ENCODE measurements at regions not wholly inside any gene's neighbourhood (a gene's known extent, or its start where the extent isn't known, plus 50 kb on each side); places are given as distances from the start of the nearest gene placed in this dataset.

GRCh38 chr4:166482758-166483157, 609.7 kb downstream of the TLL1 start:
- no peaks in the 10 kb centered on the region for H3K36me3 Mint-ChIP-seq (ENCODE audit: unreplicated experiment)
- H3K9me3 Mint-ChIP-seq (ENCODE audit: unreplicated experiment), result no peaks in the 10 kb centered on the region
- H3K4me3 Mint-ChIP-seq (ENCODE audit: unreplicated experiment), result no peak overlapping the region
- H3K4me1 Mint-ChIP-seq (ENCODE audit: low read depth, unreplicated experiment), result peaks cover 1% of the 10 kb centered on the region
- TF ChIP-seq CTCF (IDR thresholded peaks at IDR 0.05; ENCODE audit: partially characterized antibody, unreplicated experiment), result no peak
- H3K27ac Mint-ChIP-seq (ENCODE audit: unreplicated experiment), result no peak overlapping the region
- no peaks in the 10 kb centered on the region for H3K27me3 Mint-ChIP-seq (ENCODE audit: unreplicated experiment)
- no peak for DNase-seq

GRCh38 chr4:166491635-166492034, 618.6 kb downstream of the TLL1 start:
- Mint-ChIP-seq H3K4me1 (ENCODE audit: low read depth, unreplicated experiment) (no peaks in the 10 kb centered on the region), H3K36me3 (ENCODE audit: unreplicated experiment) (no peaks in the 10 kb centered on the region), H3K27ac (ENCODE audit: unreplicated experiment) (no peak overlapping the region), H3K9me3 (ENCODE audit: unreplicated experiment) (no peaks in the 10 kb centered on the region), H3K4me3 (ENCODE audit: unreplicated experiment) (no peak overlapping the region), H3K27me3 (ENCODE audit: unreplicated experiment) (no peaks in the 10 kb centered on the region)
- no peak for TF ChIP-seq CTCF (IDR thresholded peaks at IDR 0.05; ENCODE audit: partially characterized antibody, unreplicated experiment)
- no peak for DNase-seq

- Mint-ChIP-seq H3K36me3 (ENCODE audit: unreplicated experiment) (no peaks in the 10 kb centered on the region), H3K4me1 (ENCODE audit: low read depth, unreplicated experiment) (no peaks in the 10 kb centered on the region), H3K9me3 (ENCODE audit: unreplicated experiment) (no peaks in the 10 kb centered on the region), H3K27ac (ENCODE audit: unreplicated experiment) (no peak overlapping the region), H3K4me3 (ENCODE audit: unreplicated experiment) (no peak overlapping the region), H3K27me3 (ENCODE audit: unreplicated experiment) (no peaks in the 10 kb centered on the region)
- no peak for DNase-seq
- TF ChIP-seq CTCF (IDR thresholded peaks at IDR 0.05; ENCODE audit: partially characterized antibody, unreplicated experiment), result no peak
Measured at GRCh38 chr4:166493924-166494345, 620.9 kb downstream of the TLL1 start.

GRCh38 chr4:166498546-166498945, 625.5 kb downstream of the TLL1 start:
- H3K9me3 Mint-ChIP-seq (ENCODE audit: unreplicated experiment), result no peaks in the 10 kb centered on the region
- TF ChIP-seq CTCF (IDR thresholded peaks at IDR 0.05; ENCODE audit: partially characterized antibody, unreplicated experiment), result no peak

GRCh38 chr4:166499820-166500219, 626.8 kb downstream of the TLL1 start:
- TF ChIP-seq CTCF (IDR thresholded peaks at IDR 0.05; ENCODE audit: partially characterized antibody, unreplicated experiment), result no peak
- Mint-ChIP-seq H3K36me3 (ENCODE audit: unreplicated experiment) (no peaks in the 10 kb centered on the region), H3K27ac (ENCODE audit: unreplicated experiment) (no peak overlapping the region), H3K4me3 (ENCODE audit: unreplicated experiment) (no peak overlapping the region), H3K9me3 (ENCODE audit: unreplicated experiment) (no peaks in the 10 kb centered on the region), H3K27me3 (ENCODE audit: unreplicated experiment) (no peaks in the 10 kb centered on the region), H3K4me1 (ENCODE audit: low read depth, unreplicated experiment) (no peaks in the 10 kb centered on the region)
- no peak for DNase-seq

More at GRCh38 chr4:166498546-166498945, 625.5 kb downstream of the TLL1 start:
- no peak for DNase-seq
- H3K27ac Mint-ChIP-seq (ENCODE audit: unreplicated experiment), result no peak overlapping the region
- H3K4me3 Mint-ChIP-seq (ENCODE audit: unreplicated experiment), result no peak overlapping the region
- no peaks in the 10 kb centered on the region for H3K4me1 Mint-ChIP-seq (ENCODE audit: low read depth, unreplicated experiment)
- no peaks in the 10 kb centered on the region for H3K27me3 Mint-ChIP-seq (ENCODE audit: unreplicated experiment)
- no peaks in the 10 kb centered on the region for H3K36me3 Mint-ChIP-seq (ENCODE audit: unreplicated experiment)
